Skeletal muscle cell (primary cell): ENCODE measurements at regions not wholly inside any gene's neighbourhood (a gene's known extent, or its start where the extent isn't known, plus 50 kb on each side); places are given as distances from the start of the nearest gene placed in this dataset.
"Not testable (repeated sequence)": the region's sequence is repeated elsewhere in the genome, so short reads cannot be mapped to it uniquely, and the experiment has no call there.

Experiments used
- DNase-seq: peaks from one replicate; pipeline ENCODE4 v3.0.0-alpha.2; 2010; ENCODE audit warnings: low read depth
- H3K4me3 ChIP-seq: 2 replicates; pipeline ENCODE4 v1.5.1; 2011; ENCODE audit warnings: low read depth, mild to moderate bottlenecking, control low read depth, low read length, moderate library complexity

DNA sequence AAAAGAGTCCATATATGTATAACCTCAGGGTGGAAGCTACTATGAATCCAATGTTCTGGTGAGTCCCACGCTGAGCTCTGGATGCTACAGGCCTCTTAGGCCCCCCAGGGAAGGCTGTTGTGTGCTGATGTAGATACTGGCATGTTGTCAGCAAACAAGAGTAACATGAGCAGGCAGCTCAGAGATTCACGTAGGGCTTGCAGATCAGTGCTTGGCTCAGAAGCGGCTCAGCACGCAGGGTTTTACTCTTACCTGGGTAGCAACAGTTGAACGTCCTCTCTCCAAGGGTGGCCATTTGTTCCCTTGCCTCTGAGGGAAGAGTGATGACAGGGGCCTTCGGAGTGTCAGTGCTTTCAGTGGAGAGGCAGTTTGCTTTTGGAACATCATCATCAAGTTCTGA, 93.4 kb downstream of the ZFP64 start:
- no peak overlapping the region for H3K4me3 ChIP-seq

DNA sequence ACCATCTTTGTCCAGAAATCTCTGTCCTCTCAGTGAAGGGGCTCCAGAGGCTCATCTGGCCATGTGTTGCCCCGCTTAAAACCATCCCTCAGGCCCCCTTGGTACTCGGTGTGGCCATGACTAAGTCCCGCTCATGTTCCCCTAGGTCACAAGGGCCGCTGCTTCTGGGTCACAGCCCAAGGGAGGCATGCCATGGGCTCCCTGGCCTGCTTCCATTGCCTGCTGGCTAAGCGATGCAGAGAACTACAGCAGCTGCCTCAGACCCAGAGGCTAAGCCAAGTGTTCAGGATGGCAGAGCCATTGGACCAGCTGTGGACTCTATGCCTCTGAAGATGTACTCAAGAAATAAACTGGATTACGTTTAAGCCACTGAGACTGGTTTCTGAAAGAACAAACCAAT, 95.5 kb downstream of the ZFP64 start:
- H3K4me3 ChIP-seq: no peak overlapping the region
- DNase-seq: no peak

More for the DNA sequence above, 93.4 kb downstream of the ZFP64 start:
- no peak for DNase-seq

GRCh38 chr20:52094693-52095092, 96.9 kb downstream of the ZFP64 start:
- no peak for DNase-seq
- H3K4me3 ChIP-seq: no peak overlapping the region

DNA sequence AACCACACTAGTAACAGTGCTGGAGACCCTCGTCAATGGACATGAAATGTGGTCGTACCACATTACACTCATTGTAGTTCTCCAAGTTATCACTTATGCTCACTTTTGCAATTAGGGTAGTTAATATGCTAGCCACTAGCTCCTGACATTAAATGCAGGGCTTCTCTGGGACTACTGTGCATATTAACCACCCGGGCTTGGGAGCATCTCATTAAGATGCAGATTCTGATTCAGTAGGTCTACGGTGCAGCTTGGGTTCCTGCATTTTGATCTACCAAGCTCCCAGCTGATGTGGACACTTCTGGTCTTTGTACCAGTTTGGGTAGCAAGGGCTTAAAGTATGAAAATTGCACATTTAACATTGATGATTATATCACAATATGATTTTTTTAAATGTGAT, 98.0 kb downstream of the ZFP64 start:
- no peak overlapping the region for H3K4me3 ChIP-seq
- no peak for DNase-seq

- H3K4me3 ChIP-seq: no peak overlapping the region
- DNase-seq: no peak
These were observed 101.5 kb downstream of the ZFP64 start for GRCh38 chr20:52090035-52090434.

DNA sequence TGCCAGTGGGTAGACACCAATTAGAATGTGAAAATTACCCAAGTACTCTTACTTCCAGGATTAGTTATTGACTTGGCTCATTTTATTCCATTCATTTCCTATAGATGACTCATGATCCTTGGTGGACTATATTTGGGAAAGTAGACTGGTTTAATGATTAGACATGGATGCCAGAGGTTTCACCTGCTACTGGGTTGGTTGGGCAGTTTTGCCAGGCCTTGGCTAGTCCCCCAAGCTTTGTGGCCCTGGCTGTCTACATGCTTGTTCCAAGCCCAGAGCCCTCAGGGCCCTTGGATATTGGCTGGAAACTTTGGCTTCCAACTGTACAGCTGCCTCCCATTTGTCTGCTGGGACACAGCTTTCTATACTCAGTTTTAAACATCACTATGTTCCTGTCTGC, 104.1 kb downstream of the ZFP64 start:
- H3K4me3 ChIP-seq: no peak overlapping the region
- no peak for DNase-seq

DNA sequence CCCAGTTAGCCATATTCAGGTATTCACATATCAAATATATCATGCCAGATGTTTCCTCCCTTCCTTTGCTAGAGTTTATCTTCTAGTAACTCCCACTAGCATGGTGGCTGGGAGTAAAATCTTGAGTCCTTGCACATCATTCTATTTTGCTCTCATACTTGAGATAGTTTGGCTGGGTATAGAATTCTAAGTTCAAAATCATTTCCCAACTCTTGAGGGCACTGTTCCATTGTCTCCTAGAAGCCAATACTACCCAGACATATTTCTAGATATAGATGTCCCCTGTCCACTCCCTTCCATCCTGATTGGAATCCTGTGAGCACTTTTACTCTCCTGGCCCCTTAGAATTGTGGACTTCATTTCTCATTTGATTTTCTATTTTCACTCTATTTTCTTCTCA, 104.7 kb downstream of the ZFP64 start:
- no peak for DNase-seq
- H3K4me3 ChIP-seq: no peak overlapping the region

DNA sequence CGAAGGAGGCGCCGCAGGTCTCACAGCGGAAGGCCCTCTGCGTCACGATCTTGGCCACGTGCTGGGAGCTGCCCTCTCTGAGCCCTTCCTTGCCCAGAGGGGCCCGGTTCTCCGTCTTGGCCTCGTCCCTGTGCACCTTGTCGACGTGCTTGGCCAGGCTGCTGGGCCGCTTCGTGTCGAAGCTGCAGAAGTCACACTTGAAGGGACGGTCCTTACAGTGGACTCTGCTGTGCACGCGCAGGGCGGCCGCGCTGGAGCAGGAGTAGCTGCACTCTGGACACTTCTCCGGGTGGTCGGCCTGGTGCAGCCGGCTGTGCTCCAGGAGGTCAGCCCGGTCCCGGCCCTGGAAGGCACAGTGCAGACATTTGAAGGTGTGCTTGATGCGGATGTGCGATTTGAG, 106.9 kb downstream of the ZFP64 start:
- DNase-seq: no peak
- H3K4me3 ChIP-seq: no peak overlapping the region

- DNase-seq: peak; percentile 26
- H3K4me3 ChIP-seq: no peak overlapping the region
These were observed 107.8 kb downstream of the ZFP64 start for GRCh38 chr20:52083627-52084232.

GRCh38 chr20:52082612-52083011, 109.0 kb downstream of the ZFP64 start:
- DNase-seq: no peak

DNA sequence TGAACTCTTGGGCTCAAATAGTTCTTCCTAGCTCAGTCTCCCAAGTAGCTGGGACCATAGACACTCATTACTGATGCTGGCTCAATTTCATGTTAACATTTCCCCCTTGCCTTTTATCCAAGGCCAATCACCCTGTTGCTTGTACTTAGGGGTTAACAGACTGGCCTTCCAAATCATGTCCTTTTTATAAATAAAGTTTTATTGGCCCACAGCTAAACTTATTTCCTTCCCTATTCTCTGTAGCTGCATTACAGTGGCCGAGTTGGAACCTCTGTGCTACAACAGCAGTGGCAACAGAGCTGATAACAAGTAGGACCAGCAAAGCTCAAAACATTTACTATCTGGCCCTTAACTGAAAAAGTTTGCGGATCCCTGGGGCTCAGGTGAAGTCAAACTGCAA, 109.8 kb downstream of the ZFP64 start:
- no peak overlapping the region for H3K4me3 ChIP-seq
- no peak for DNase-seq

More at GRCh38 chr20:52082612-52083011, 109.0 kb downstream of the ZFP64 start:
- no peak overlapping the region for H3K4me3 ChIP-seq

DNA sequence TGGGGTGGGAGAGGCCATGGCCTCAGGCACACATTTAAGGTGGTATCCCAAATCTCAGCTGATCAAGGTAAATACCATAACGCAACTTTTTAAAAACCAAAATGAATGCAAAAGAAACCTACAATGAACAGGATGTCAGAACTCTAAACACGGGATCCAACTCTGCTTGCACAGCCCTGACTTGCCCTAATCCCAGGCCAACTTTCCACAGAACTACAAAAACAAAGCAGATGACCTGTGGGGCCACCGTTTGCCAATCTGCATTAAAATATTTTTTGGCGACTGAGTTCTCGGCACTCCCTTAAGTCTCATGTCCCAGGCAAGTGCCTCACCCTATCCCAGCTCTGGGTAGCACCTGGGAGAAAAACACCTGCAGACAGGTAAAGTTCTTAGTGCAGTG, 110.5 kb downstream of the ZFP64 start:
- no peak for DNase-seq
- no peak overlapping the region for H3K4me3 ChIP-seq

- DNase-seq: no peak
- H3K4me3 ChIP-seq: no peak overlapping the region
These were observed 113.3 kb downstream of the ZFP64 start for GRCh38 chr20:52078289-52078688.

- no peak for DNase-seq
These were observed 115.4 kb downstream of the ZFP64 start for GRCh38 chr20:52076164-52076563.

DNA sequence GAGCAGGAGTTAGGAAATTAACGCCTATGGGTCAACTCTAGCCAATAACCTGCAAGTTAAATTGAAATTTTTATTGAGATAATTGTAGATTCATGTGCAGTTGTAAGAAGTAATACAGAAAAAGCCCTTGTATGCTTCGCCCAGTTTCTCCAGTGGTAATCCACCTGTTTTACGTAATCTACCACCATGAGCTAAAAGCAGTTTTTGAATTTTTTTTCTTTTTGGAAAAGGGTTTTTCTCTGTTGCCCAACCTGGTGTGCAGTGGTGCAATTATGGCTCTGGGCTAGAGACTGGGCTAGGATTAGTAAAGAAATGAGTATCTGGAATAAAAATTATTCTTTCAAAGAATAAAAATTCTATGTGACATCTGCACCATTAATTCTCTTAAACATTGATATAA, 116.2 kb downstream of the ZFP64 start:
- H3K4me3 ChIP-seq: no peak overlapping the region
- DNase-seq: no peak

More at GRCh38 chr20:52076164-52076563, 115.4 kb downstream of the ZFP64 start:
- no peak overlapping the region for H3K4me3 ChIP-seq

GRCh38 chr20:52071136-52071535, 120.4 kb downstream of the ZFP64 start:
- no peak for DNase-seq
- H3K4me3 ChIP-seq: no peak overlapping the region

DNA sequence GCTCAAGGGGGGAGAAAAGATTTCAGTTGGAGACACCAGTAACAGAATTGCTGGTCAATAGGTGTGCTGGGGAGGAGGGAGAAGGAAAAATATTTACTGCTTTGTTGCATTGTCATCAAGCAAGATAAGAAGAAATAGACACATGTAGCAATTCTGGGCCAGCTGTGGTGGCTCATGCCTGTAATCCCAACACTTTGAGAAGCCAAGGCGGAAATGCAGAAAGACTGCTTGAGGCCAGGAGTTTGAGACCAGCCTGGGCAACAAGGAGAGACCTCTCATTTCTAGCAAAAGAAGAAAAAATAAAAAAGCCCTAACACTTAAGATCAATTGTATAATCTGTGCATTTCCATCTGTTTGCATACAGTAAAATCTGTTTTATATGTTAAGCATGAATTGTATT, 126.6 kb downstream of the ZFP64 start:
- no peak overlapping the region for H3K4me3 ChIP-seq
- DNase-seq: no peak

DNA sequence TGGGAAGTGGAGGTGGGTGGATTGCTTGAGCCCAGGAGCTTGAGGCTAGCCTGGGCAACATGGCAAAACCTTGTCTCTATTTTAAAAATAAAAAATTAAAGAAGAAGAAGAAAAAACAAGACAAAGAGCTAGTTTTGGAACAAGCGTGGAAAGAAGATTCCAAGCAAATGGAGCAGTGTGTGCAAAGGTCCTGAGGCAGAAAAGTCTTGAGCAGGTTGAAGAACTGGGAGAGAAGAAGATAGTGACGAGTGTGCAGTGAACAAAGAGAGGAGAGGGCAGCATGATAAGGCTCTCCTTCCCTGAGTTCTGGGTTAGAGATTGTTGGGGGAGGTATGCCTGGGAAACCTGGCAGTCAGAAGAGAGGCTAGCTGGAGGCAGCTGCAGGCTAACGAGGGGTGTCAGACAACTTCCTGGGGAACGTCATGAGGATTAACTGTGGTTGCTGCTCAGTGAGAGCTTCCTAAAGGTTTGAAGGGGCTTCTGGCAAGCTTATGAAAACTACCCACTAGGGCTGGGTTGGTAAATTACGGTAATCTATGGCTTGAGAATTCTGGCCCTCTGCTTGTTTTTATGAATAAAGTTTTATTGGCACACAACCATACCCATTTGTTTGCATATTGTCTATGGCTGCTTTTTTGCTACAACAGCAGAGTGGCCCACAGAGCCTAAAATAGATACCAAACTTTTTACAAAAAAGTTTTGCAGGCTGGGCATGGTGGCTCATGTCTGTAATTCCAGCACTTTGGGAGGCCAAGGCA, 128.9 kb downstream of the ZFP64 start:
- DNase-seq: no peak
- H3K4me3 ChIP-seq: no peak overlapping the region

DNA sequence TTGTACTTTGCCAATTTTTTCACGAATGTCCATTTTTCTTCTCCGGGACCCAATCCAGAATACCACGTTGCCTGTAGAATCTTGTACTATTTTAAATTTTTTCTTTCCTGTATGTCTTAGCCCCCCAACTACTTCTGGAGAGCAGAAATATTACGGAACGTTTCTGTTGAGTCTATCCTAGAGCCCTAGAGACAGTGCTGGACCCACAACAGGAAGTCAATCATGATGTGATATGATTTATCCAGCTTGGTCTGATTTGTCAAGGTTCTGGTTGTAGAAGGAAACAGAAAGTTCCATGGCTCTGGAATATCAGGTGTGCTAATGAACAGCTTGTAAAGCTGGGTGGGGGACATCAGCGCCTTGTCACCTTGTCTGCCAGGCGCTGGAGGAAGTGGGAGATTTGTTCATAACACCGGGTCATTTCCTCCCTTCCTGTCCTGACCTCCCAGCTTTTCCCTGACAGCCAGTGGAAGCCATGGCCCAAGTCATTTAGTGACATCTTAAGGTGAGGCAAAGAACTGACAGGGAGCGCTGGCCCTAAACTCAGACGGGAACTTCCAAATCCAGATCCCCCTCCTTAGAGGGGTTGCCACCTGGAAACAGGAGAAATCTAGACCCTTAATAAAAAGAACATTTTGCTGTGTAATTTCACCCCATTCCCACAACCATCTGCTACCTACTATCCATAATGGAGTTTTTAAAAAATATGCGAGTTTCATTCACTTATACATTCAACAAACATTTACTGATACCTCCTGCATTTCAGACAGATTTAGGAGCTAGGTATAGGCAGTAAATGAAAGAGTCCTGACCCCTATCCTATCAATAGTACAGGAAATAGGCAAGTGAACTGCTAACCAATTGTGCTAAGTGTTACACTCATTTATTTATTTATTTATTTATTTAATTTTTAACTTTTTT, 130.5 kb downstream of the ZFP64 start:
- DNase-seq: no peak
- no peak overlapping the region for H3K4me3 ChIP-seq

- DNase-seq, H3K4me3 ChIP-seq: not testable (repeated sequence)
These were observed 134.4 kb downstream of the ZFP64 start for GRCh38 chr20:52057133-52057532.
